H1 (cell line): ENCODE measurements at regions not wholly inside any gene's neighbourhood (a gene's known extent, or its start where the extent isn't known, plus 50 kb on each side); places are given as distances from the start of the nearest gene placed in this dataset.

ENCODE experiments used
- EP300 ChIP-seq, 2 experiments: IDR thresholded peaks; 1 replicate in 1 of 2; 2 replicates in 1 of 2; pipeline ENCODE4 v1.6.1; 2011 to 2012; ENCODE audit warnings: low read depth in 2 of 2, low read length in 2 of 2, mild to moderate bottlenecking in 2 of 2, borderline replicate concordance in 1 of 2, inconsistent platforms in 1 of 2, moderate library complexity in 1 of 2

DNA sequence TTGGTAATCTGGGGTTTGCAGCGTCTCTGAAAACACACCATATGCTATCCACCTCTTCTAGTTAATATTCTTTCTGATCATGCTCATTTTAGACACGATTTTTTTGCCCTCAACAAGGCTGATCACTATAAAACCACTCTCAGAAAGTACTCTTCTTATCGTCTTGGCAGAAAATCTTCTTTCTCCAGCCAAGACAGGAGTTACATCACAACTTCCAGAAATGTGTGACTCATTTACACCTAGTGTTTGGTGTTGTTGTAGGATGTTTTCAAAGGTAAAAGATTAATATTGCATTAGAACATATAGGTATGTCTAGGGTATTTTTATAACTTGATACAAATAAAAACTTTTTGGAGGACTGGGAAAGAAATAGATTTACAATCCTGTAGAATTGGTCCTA, 138.5 kb upstream of the NETO1 start (continued):
- TF ChIP-seq EP300 (IDR thresholded peaks at IDR 0.05; ENCODE audit: borderline replicate concordance in 1 of 2, low read depth in 2 of 2, low read length in 2 of 2), result no peak
